ENCODE measurements at regions not wholly inside any gene's neighbourhood (a gene's known extent, or its start where the extent isn't known, plus 50 kb on each side); places are given as distances from the start of the nearest gene placed in this dataset.

GRCh38 chr7:49564379-49564714 lies 209.1 kb upstream of the VWC2 start:
- no peak overlapping the region for H3K4me3 ChIP-seq
- intact Hi-C loops (cut with DNase I): no loop called here
- no peak overlapping the region for H3K27ac ChIP-seq
- H3K9me3 ChIP-seq: no peaks in the 10 kb centered on the region
- DNase-seq (no peak), ATAC-seq (no peak)
- H3K27me3 ChIP-seq (ENCODE audit: low read depth): no peaks in the 10 kb centered on the region
- no peaks in the 10 kb centered on the region for H3K4me1 ChIP-seq
- H3K36me3 ChIP-seq: no peaks in the 10 kb centered on the region
- TF ChIP-seq, protein P1, sequence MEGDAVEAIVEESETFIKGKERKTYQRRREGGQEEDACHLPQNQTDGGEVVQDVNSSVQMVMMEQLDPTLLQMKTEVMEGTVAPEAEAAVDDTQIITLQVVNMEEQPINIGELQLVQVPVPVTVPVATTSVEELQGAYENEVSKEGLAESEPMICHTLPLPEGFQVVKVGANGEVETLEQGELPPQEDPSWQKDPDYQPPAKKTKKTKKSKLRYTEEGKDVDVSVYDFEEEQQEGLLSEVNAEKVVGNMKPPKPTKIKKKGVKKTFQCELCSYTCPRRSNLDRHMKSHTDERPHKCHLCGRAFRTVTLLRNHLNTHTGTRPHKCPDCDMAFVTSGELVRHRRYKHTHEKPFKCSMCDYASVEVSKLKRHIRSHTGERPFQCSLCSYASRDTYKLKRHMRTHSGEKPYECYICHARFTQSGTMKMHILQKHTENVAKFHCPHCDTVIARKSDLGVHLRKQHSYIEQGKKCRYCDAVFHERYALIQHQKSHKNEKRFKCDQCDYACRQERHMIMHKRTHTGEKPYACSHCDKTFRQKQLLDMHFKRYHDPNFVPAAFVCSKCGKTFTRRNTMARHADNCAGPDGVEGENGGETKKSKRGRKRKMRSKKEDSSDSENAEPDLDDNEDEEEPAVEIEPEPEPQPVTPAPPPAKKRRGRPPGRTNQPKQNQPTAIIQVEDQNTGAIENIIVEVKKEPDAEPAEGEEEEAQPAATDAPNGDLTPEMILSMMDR (IDR thresholded peaks at IDR 0.05): no peak

- Histone ChIP-seq H3K4me1 (no peaks in the 10 kb centered on the region), H3K36me3 (no peaks in the 10 kb centered on the region), H3K27me3 (ENCODE audit: low read depth) (no peaks in the 10 kb centered on the region), H3K9me3 (no peaks in the 10 kb centered on the region), H3K4me3 (no peak overlapping the region), H3K27ac (no peak overlapping the region)
- DNase-seq (no peak), ATAC-seq (no peak)
- intact Hi-C loops (cut with DNase I): no loop called here
- TF ChIP-seq, protein P1 (IDR thresholded peaks at IDR 0.05): no peak
Observed at GRCh38 chr7:49577576-49577975, 195.9 kb upstream of the VWC2 start.

DNA sequence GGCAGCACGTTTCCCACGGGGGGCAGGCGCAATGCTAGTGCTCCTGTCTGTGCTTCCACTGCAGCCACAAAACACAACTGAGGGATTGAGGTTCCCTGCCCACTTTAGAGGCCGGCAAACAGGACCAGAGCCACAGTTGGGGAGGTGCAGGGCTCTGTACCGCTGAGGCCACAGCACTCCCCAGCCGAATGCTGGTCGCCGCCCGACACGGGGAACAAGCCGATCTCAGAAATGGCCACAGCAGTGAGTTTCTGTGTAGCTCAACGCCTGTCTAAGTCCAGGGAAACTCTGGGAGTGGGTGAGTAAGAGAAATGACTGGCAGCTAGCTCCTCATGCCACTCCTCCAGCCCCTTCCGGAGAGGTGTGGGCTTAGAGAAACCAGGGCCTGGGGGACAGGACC lies 194.0 kb upstream of the VWC2 start:
- Histone ChIP-seq H3K4me1 (no peaks in the 10 kb centered on the region), H3K9me3 (no peaks in the 10 kb centered on the region), H3K27ac (no peak overlapping the region), H3K27me3 (ENCODE audit: low read depth) (no peaks in the 10 kb centered on the region), H3K36me3 (no peaks in the 10 kb centered on the region), H3K4me3 (no peak overlapping the region)
- TF ChIP-seq, protein P1 (IDR thresholded peaks at IDR 0.05): no peak
- ATAC-seq: no peak
- intact Hi-C loops (cut with DNase I): no loop called here
- DNase-seq: no peak

GRCh38 chr7:49580000-49580399 lies 193.4 kb upstream of the VWC2 start:
- no peak for DNase-seq
- no peak for ATAC-seq
- intact Hi-C loops (cut with DNase I): no loop called here
- TF ChIP-seq, protein P1 (IDR thresholded peaks at IDR 0.05): no peak
- Histone ChIP-seq H3K27me3 (ENCODE audit: low read depth) (no peaks in the 10 kb centered on the region), H3K36me3 (no peaks in the 10 kb centered on the region), H3K27ac (no peak overlapping the region), H3K4me3 (no peak overlapping the region), H3K9me3 (no peaks in the 10 kb centered on the region), H3K4me1 (no peaks in the 10 kb centered on the region)

DNA sequence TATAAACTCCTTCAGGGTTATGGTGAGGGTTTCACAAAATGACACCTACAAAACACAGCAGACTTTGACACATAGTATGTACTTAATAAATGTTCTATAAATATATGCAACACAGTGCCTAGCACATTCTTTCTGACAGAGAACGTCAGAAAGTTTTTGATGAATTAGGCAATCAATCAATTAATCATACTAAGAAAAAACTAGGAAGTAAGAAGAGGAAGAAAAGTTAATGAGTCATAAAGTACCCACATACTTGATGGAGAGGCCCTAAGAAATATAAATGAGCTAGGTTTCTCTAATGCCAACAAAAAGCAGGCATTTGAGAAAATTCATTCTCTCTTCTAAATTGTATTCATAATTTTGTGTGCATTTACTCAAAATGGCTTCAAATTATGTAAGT lies 192.7 kb upstream of the VWC2 start:
- TF ChIP-seq, protein P1 (IDR thresholded peaks at IDR 0.05): no peak
- intact Hi-C loops (cut with DNase I): no loop called here
- Histone ChIP-seq H3K27me3 (ENCODE audit: low read depth) (no peaks in the 10 kb centered on the region), H3K36me3 (no peaks in the 10 kb centered on the region), H3K4me1 (no peaks in the 10 kb centered on the region), H3K9me3 (no peaks in the 10 kb centered on the region), H3K27ac (no peak overlapping the region), H3K4me3 (no peak overlapping the region)
- ATAC-seq (no peak), DNase-seq (no peak)

GRCh38 chr7:49583440-49583839 lies 190.0 kb upstream of the VWC2 start:
- no peak overlapping the region for H3K4me3 ChIP-seq
- no peaks in the 10 kb centered on the region for H3K36me3 ChIP-seq
- H3K27ac ChIP-seq: no peak overlapping the region
- ATAC-seq (no peak), DNase-seq (no peak)
- intact Hi-C loops (cut with DNase I): no loop called here
- H3K9me3 ChIP-seq: no peaks in the 10 kb centered on the region
- no peaks in the 10 kb centered on the region for H3K27me3 ChIP-seq (ENCODE audit: low read depth)
- no peaks in the 10 kb centered on the region for H3K4me1 ChIP-seq
- TF ChIP-seq, protein P1 (IDR thresholded peaks at IDR 0.05): no peak
